IMR-90 (cell line): ENCODE measurements at regions not wholly inside any gene's neighbourhood (a gene's known extent, or its start where the extent isn't known, plus 50 kb on each side); places are given as distances from the start of the nearest gene placed in this dataset.

Experiments used
- ATAC-seq: fragments of 200-7000 bp; cut with Tn5 transposase; 2 replicates; pipeline ENCODE4 v1.9.1; 2020; ENCODE audit warnings: low read depth, mild to moderate bottlenecking, moderate library complexity
- BruUV-seq: library from RNA; stranded (reverse); fragments of 400-500 nt; replicated peaks from 2 replicates; lab custom pipeline; 2021; lab: Mats Ljungman, UMichigan
- CTCF ChIA-PET: fragments of 300-600 bp; formaldehyde crosslinking; extraction: SDS; loops from one replicate; lab custom pipeline; 2021; ENCODE audit warnings: antibody characterized with exemption; lab: Yijun Ruan, JAX
- POLR2A ChIA-PET: fragments of 300-600 bp; sonication (Branson Sonifier 250); formaldehyde crosslinking; loops from one replicate; lab custom pipeline; 2022; ENCODE audit warnings: antibody characterized with exemption; ENCODE audit not compliant: unreplicated experiment; lab: Charles Lee
- DNase-seq: peaks from one replicate; pipeline ENCODE4 v3.0.0; 2013
- H2AFZ ChIP-seq: replicated peaks from 2 replicates; pipeline ENCODE3; 2013; ENCODE audit warnings: low read length, mild to moderate bottlenecking; ENCODE audit not compliant: poor library complexity
- H2AK5ac ChIP-seq: 2 replicates; pipeline ENCODE4 v1.6.1; 2013; ENCODE audit warnings: low read depth, low read length, inconsistent platforms
- H2AK9ac ChIP-seq: replicated peaks from 2 replicates; pipeline ENCODE3; 2013; ENCODE audit warnings: mild to moderate bottlenecking, low read depth, low read length, moderate library complexity; ENCODE audit not compliant: poor library complexity
- H2BK120ac ChIP-seq: 2 replicates; pipeline ENCODE4 v1.6.1; 2013; ENCODE audit warnings: low read depth, low read length, inconsistent platforms
- H2BK15ac ChIP-seq: 3 replicates; pipeline ENCODE4 v1.6.1; 2013; ENCODE audit warnings: low read depth, low read length, inconsistent platforms
- H2BK20ac ChIP-seq: 2 replicates; pipeline ENCODE4 v1.6.1; 2013; ENCODE audit warnings: low read depth, mild to moderate bottlenecking, inconsistent platforms, low read length, moderate library complexity
- H2BK5ac ChIP-seq: 2 replicates; pipeline ENCODE4 v1.6.1; 2013; ENCODE audit warnings: mild to moderate bottlenecking, low read depth, low read length, inconsistent platforms; ENCODE audit not compliant: poor library complexity, severe bottlenecking
- H3K14ac ChIP-seq: replicated peaks from 2 replicates; pipeline ENCODE4 v1.6.1; 2013; ENCODE audit warnings: low read depth, low read length, inconsistent platforms
- H3K18ac ChIP-seq: 2 replicates; pipeline ENCODE4 v1.6.1; 2013; ENCODE audit warnings: low read depth, low read length, control low read depth
- H3K23ac ChIP-seq: 2 replicates; pipeline ENCODE4 v1.6.1; 2013; ENCODE audit warnings: low read depth, low read length, inconsistent platforms
- H3K27ac ChIP-seq: 2 replicates; pipeline ENCODE4 v1.5.1; 2013; ENCODE audit warnings: mild to moderate bottlenecking, control low read depth, low read length; ENCODE audit not compliant: insufficient read depth
- H3K27me3 ChIP-seq: 2 replicates; pipeline ENCODE4 v1.6.1; 2013; ENCODE audit warnings: low read length; ENCODE audit not compliant: control insufficient read depth, insufficient read depth
- H3K36me3 ChIP-seq: 2 replicates; pipeline ENCODE4 v1.6.1; 2013; ENCODE audit warnings: low read length, mixed read lengths; ENCODE audit not compliant: control insufficient read depth, insufficient read depth
- H3K4ac ChIP-seq: 2 replicates; pipeline ENCODE4 v1.6.1; 2013; ENCODE audit warnings: low read depth, low read length, inconsistent platforms
- H3K4me1 ChIP-seq: 2 replicates; pipeline ENCODE4 v1.6.1; 2013; ENCODE audit warnings: low read length, mixed read lengths; ENCODE audit not compliant: control insufficient read depth, insufficient read depth
- H3K4me2 ChIP-seq: 2 replicates; pipeline ENCODE4 v1.6.1; 2013; ENCODE audit warnings: low read depth, mild to moderate bottlenecking, control low read depth, low read length, moderate library complexity
- H3K4me3 ChIP-seq: 2 replicates; pipeline ENCODE4 v1.5.1; 2013; ENCODE audit warnings: low read depth, mild to moderate bottlenecking, control low read depth, low read length, moderate library complexity; ENCODE audit not compliant: insufficient read depth
- H3K56ac ChIP-seq: 2 replicates; pipeline ENCODE4 v1.6.1; 2013; ENCODE audit warnings: low read length, inconsistent platforms; ENCODE audit not compliant: insufficient read depth; ENCODE audit errors: extremely low read depth
- H3K79me1 ChIP-seq, 2 experiments: 2 replicates each; pipeline ENCODE4 v1.6.1; 2013; ENCODE audit warnings: low read length in 2 of 2, inconsistent platforms in 1 of 2, low read depth in 1 of 2
- H3K9ac ChIP-seq: 2 replicates; pipeline ENCODE4 v1.6.1; 2013; ENCODE audit warnings: low read depth, low read length, control low read depth
- H3K9me1 ChIP-seq: 2 replicates; pipeline ENCODE4 v1.6.1; 2013; ENCODE audit warnings: low read length, inconsistent platforms; ENCODE audit not compliant: insufficient read depth
- H3K9me3 ChIP-seq: 2 replicates; pipeline ENCODE4 v1.6.1; 2013; ENCODE audit warnings: low read length; ENCODE audit not compliant: control insufficient read depth, insufficient read depth
- H4K20me1 ChIP-seq: 2 replicates; pipeline ENCODE4 v1.6.1; 2013; ENCODE audit warnings: low read length, inconsistent platforms; ENCODE audit not compliant: insufficient read depth
- H4K5ac ChIP-seq: 2 replicates; pipeline ENCODE4 v1.6.1; 2013; ENCODE audit warnings: mild to moderate bottlenecking, low read depth, low read length, control low read depth
- H4K8ac ChIP-seq, 2 experiments: 2 replicates each; pipeline ENCODE4 v1.6.1; 2013; ENCODE audit warnings: low read depth in 2 of 2, low read length in 2 of 2, control low read depth in 1 of 2, inconsistent platforms in 1 of 2
- H4K91ac ChIP-seq: 2 replicates; pipeline ENCODE4 v1.6.1; 2013; ENCODE audit warnings: low read depth, low read length, inconsistent platforms; ENCODE audit not compliant: insufficient read depth
- CHD1 ChIP-seq: IDR thresholded peaks from 2 replicates; pipeline ENCODE4 v1.6.1; 2012; ENCODE audit warnings: low read depth, low read length, improper control_type of control experiment
- MAFK ChIP-seq: IDR thresholded peaks from 2 replicates; pipeline ENCODE4 v1.6.1; 2012; ENCODE audit warnings: low read depth, low read length, improper control_type of control experiment
- MXI1 ChIP-seq: IDR thresholded peaks from 2 replicates; pipeline ENCODE4 v1.6.1; 2012; ENCODE audit warnings: low read depth, mild to moderate bottlenecking, low read length, moderate library complexity, borderline replicate concordance
- NFE2L2 ChIP-seq: fragments of 150-350 bp; IDR thresholded peaks from 2 replicates; pipeline ENCODE4 v1.6.1; 2016; ENCODE audit warnings: low read depth, mild to moderate bottlenecking, low read length
- RAD21 ChIP-seq: IDR thresholded peaks from 2 replicates; pipeline ENCODE4 v1.6.1; 2012; ENCODE audit warnings: low read length, improper control_type of control experiment
- RCOR1 ChIP-seq: IDR thresholded peaks from 2 replicates; pipeline ENCODE4 v1.6.1; 2012; ENCODE audit warnings: mild to moderate bottlenecking, low read length, improper control_type of control experiment; ENCODE audit not compliant: insufficient replicate concordance
- RFX5 ChIP-seq: IDR thresholded peaks from 2 replicates; pipeline ENCODE4 v1.8.0; 2012; ENCODE audit warnings: low read depth, mild to moderate bottlenecking, low read length, moderate library complexity
- WGBS, 2 experiments: methylation state at CpG; one replicate each; pipeline versions ENCODE4 v1.1.5 to v1.1.7; 2013; ENCODE audit warnings: missing lambda C conversion rate in 2 of 2; ENCODE audit not compliant: insufficient read length in 1 of 2; ENCODE audit errors: extremely low coverage in 2 of 2; 5-methylcytosine and 5-hydroxymethylcytosine counted together
- dilution Hi-C: fragments of 300-500 bp; cut with HindIII; formaldehyde crosslinking; loops from one replicate; pipeline ENCODE4 v1.14.3; 2018; ENCODE audit warnings: low sequenced_read_pairs; ENCODE audit not compliant: unreplicated experiment
- in situ Hi-C: fragments of 300-500 bp; cut with MboI; formaldehyde crosslinking; loops from 3 replicates; pipeline ENCODE4 v1.14.3; 2019; ENCODE audit warnings: low sequenced_read_pairs, inconsistent platforms, mixed read lengths
- intact Hi-C: fragments of 100-400 bp; cut with micrococcal nuclease; formaldehyde crosslinking; loops from 2 replicates; pipeline ENCODE4 v1.10.0; 2022
- TF ChIP-seq, protein P1 (sequence below): fragments of 150-350 bp; IDR thresholded peaks from 2 replicates; pipeline ENCODE4 v1.6.1; 2016; ENCODE audit warnings: low read depth, mild to moderate bottlenecking, low read length, moderate library complexity, borderline replicate concordance
- TF ChIP-seq, protein P2 (sequence below): fragments of 150-350 bp; IDR thresholded peaks from 2 replicates; pipeline ENCODE4 v1.6.1; 2017; ENCODE audit warnings: mild to moderate bottlenecking, antibody characterized with exemption, low read length, low read depth

GRCh38 chr6:105825210-105825609, 260.9 kb upstream of the PRDM1 start:
- peaks cover 2% of the 10 kb centered on the region for H3K9me3 ChIP-seq
- POLR2A ChIA-PET: interaction anchor here (0.6 kb wide), 1 partner anchor 98 kb away, joined by 3 read pairs; no protein-coding TSS in a partner anchor

More at GRCh38 chr6:105825210-105825609, 260.9 kb upstream of the PRDM1 start:
- no peak overlapping the region for H2AK9ac ChIP-seq
- no peaks in the 10 kb centered on the region for H3K4me1 ChIP-seq
- peak overlapping the region; percentile 39; the same call in 1 of the 2 replicates for H3K18ac ChIP-seq
- H3K27ac ChIP-seq: no peak overlapping the region
- H3K9me1 ChIP-seq: no peaks in the 10 kb centered on the region
- in situ Hi-C loops (no loop called here), dilution Hi-C loops (no loop called here), intact Hi-C loops (no loop called here)
- H3K79me1 ChIP-seq: no peaks in the 10 kb centered on the region
- ATAC-seq (no peak), DNase-seq (no peak)
- no peaks in the 10 kb centered on the region for H3K36me3 ChIP-seq
- H3K9ac ChIP-seq: no peak overlapping the region
- no peak overlapping the region for H3K4me3 ChIP-seq
- peak overlapping the region; percentile 76 for H2BK5ac ChIP-seq
- no peak overlapping the region for H3K14ac ChIP-seq
- no peak overlapping the region for H2BK15ac ChIP-seq
- CTCF ChIA-PET: no interaction called here
- no TSS peak for BruUV-seq
- no peak overlapping the region for H2AK5ac ChIP-seq
- no peaks in the 10 kb centered on the region for H3K27me3 ChIP-seq
- peak overlapping the region in 1 of 2 experiments; percentile 55; a peak in 1 of 4 replicates for H4K8ac ChIP-seq
- H3K4ac ChIP-seq: peak overlapping the region; percentile 11; the same call in 1 of the 2 replicates
- no peak overlapping the region; the same call in 1 of the 2 replicates for H2BK120ac ChIP-seq
- H3K56ac ChIP-seq: no peak overlapping the region
- H2BK20ac ChIP-seq: no peak overlapping the region
- H4K91ac ChIP-seq: no peak overlapping the region
- no peak overlapping the region for H3K4me2 ChIP-seq
- no peak overlapping the region for H3K23ac ChIP-seq
- TF ChIP-seq MAFK (no peak), MXI1 (no peak), NFE2L2 (no peak), RFX5 (no peak), RAD21 (no peak), RCOR1 (no peak), CHD1 (no peak)
- TF ChIP-seq, protein P1, sequence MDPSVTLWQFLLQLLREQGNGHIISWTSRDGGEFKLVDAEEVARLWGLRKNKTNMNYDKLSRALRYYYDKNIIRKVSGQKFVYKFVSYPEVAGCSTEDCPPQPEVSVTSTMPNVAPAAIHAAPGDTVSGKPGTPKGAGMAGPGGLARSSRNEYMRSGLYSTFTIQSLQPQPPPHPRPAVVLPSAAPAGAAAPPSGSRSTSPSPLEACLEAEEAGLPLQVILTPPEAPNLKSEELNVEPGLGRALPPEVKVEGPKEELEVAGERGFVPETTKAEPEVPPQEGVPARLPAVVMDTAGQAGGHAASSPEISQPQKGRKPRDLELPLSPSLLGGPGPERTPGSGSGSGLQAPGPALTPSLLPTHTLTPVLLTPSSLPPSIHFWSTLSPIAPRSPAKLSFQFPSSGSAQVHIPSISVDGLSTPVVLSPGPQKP: no peak
- TF ChIP-seq, protein P2, sequence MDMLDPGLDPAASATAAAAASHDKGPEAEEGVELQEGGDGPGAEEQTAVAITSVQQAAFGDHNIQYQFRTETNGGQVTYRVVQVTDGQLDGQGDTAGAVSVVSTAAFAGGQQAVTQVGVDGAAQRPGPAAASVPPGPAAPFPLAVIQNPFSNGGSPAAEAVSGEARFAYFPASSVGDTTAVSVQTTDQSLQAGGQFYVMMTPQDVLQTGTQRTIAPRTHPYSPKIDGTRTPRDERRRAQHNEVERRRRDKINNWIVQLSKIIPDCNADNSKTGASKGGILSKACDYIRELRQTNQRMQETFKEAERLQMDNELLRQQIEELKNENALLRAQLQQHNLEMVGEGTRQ: no peak
- no peaks in the 10 kb centered on the region for H4K20me1 ChIP-seq
- no peak overlapping the region for H2AFZ ChIP-seq
- H4K5ac ChIP-seq: peak overlapping the region; percentile 23; the same call in 1 of the 2 replicates
- WGBS, 2 experiments: no CpG with 5 or more reads among the region's 1 CpG
